NCI-H2196 (cell line): ENCODE measurements at regions not wholly inside any gene's neighbourhood (a gene's known extent, or its start where the extent isn't known, plus 50 kb on each side); places are given as distances from the start of the nearest gene placed in this dataset.

Experiments used
- DNase-seq: peaks from one replicate; lab custom pipeline; 2025; ENCODE audit not compliant: unreplicated experiment; lab: John Stamatoyannopoulos, UW

GRCh38 chr7:131235489-131236317 is 92.0 kb upstream of the MKLN1 start:
- DNase-seq, result peak; percentile 42

DNA sequence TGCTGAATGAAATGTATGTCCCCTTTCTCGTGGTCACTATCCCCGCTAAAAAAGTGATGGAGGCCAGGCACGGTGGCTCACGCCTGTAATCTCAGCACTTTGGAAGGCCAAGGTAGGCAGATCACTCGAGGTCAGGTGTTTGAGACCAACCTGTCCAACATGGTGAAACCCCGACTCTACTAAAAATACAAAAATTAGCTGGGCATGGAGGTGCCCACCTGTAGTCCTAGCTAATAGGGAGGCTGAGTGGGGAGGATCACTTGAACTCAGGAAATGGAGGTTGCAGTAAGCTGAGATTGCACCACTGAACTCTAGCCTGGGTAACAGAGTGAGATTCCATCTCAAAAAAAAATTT is 91.4 kb upstream of the MKLN1 start:
- no peak for DNase-seq

DNA sequence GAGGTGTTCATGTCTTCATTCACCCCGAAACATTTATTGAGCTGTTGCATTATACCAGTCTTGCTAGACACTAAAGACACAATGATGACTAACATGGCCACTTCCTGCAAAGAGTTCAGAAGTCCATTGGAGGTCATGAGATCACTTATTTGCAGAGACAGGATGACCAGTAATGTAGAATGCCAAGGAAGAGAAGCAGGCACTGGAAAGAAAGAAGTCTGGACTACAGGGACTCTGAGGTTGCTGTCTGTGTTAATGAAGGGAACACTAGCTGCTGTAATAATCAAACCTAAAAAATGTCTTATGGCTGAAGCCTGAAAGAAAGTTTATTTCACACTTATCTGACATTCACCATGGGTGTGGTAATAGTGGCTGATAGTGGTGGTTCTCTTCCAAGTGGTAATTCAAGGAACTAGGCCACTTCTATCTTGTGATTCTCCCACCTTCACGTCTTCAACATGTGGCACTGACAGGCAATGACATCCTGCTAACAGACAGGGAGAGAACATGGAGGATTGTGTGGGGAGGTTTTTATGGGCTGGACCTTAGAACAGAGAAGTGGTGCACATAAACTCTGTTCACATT is 89.2 kb upstream of the MKLN1 start:
- no peak for DNase-seq

DNA sequence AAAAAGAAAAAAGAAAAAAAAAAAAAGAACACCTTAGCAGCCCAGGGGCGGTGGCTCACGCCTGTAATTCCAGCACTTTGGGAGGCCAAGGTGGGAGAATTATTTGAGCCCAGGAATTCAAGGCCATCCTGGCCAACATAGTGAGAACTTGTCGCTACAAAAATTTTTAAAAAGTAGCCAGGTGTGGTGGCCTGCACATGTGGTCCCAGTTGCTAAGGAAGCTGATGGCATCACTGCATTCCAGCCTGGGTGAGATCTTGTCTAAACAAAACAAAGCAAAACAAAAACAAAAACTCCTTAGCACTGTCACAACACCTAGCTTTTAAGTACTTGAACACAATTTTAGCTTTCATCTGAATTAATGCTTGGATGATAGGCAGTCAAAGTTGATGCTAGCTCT is 86.3 kb upstream of the MKLN1 start:
- no peak for DNase-seq

GRCh38 chr7:131242123-131242650 is 85.5 kb upstream of the MKLN1 start:
- DNase-seq, result no peak

DNA sequence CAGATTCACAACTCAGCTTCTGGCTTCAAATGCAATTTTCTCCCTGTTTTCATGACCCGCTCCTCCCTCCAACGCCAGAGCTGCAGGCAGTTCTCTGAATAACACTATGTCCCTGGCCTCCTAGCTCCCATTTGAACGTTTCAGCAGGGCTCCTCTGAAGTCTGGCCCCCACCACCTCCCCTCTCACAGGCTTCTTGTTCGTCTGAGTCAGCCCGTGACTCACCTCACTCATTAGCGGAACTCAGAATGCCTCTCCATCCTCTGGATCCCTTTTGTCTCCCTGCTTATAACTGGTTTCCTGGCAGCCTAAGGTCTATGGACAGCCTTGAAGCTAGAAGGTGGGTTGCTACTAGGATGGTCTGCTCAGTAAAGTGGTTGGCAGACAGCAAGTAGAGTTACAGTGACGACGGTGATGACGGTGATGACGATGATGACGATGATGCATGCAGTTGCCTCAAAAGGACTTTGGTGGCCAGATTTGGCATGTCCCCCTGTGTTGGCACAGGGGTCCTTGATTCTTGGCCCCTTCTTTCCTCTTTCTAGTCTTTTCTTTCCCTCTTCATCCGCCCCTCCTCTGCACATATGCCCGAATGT is 83.3 kb upstream of the MKLN1 start:
- no peak for DNase-seq

GRCh38 chr7:131249003-131249402 is 78.7 kb upstream of the MKLN1 start:
- no peak for DNase-seq

DNA sequence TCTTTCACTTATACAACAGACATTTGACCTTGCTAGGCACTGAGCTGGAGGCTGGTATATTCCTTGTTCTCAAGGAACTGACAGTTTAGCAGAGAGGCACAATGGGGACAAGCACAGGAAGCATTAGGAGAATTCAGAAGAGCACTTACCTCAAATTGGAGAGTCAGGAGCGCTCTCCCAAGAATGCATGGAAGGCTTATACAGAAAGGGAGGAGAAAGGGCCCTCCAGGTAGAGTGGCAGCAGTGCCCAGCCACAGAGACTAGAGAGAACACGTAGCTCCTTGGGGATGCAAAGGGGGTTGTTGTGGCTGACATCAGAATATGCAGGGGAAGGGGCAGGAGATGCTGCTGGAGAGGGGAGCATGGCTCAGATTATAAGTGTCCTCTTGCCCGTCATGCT is 78.2 kb upstream of the MKLN1 start:
- DNase-seq, result no peak

DNA sequence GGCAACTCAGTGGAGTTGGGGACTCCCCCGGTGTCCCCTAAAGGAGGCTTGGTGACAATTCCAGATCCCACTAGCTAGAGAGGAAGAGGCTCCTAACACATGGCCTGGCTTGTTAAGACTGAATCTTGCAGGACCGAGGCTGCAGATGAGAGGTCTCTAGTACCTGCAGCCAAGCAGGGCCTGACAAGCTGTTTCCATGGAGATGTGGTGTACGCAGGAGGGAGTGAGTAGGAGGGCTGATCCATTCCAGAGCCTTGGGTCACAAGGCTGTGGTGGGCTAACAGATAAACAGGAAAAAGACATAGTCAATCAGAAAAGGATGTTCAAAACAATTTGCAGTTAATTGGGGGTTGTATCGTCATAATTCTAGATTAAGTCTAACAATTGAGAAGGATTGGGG is 77.3 kb upstream of the MKLN1 start:
- DNase-seq, result no peak

GRCh38 chr7:131251371-131251770 is 76.3 kb upstream of the MKLN1 start:
- no peak for DNase-seq

- DNase-seq, result no peak
Observed at GRCh38 chr7:131252976-131253375, 74.7 kb upstream of the MKLN1 start.

DNA sequence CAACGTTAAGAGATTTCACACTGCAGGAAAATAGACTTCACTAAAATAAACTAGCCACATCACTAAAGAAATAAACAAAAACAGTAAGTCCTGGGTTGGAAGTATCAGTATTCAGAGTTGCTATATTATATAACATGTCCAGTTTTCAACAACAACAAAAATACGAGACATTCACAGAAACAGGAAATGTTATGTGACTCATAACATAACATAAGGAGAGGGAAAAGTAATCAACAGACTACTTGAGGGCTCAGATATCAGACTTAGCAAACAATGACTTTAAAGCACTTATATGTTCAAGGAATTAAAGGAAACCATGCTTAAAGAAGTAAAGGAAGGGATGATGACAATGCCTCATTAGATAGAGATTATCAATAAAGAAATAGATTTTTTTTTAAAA is 73.5 kb upstream of the MKLN1 start:
- no peak for DNase-seq

GRCh38 chr7:131255242-131255641 is 72.4 kb upstream of the MKLN1 start:
- DNase-seq, result no peak

GRCh38 chr7:131261476-131261994 is 66.1 kb upstream of the MKLN1 start:
- DNase-seq, result no peak

DNA sequence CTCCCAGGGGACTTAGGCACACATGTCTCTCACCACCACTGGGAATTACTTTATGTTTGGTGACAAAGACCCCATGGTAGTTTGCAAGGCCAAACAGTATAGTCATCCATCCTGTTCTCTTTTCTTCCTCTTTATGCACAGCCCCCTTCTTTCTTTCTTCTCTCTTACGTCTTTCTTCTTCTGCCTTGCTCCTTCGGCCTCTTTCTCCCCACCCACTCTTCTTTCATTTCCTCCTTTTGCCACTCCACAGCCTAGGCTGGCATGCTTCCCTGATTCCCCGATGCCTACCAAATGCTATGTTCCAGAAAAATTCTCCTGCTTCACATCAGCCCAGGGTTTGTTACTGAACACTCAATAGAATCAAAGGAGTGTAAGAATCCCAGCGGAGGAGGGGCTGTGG is 62.4 kb upstream of the MKLN1 start:
- no peak for DNase-seq

DNA sequence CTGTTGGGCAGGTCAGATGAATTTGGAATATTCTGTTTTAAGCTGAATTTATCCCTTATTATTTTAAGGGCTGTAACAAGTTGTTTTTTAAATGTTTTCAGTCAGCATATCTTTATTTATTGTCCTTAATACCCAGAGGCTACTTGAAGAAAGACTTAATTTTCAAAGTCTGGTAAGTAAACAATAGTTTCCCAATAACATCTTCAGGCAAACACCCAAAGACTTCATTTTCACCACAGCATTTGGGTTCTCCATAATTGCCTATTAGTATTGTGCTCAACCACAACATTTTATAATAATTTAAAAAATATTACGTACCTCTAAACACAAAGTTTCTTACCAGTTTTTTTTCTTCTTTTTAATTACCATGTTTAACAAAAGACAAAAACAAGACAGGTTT is 60.0 kb upstream of the MKLN1 start:
- no peak for DNase-seq

DNA sequence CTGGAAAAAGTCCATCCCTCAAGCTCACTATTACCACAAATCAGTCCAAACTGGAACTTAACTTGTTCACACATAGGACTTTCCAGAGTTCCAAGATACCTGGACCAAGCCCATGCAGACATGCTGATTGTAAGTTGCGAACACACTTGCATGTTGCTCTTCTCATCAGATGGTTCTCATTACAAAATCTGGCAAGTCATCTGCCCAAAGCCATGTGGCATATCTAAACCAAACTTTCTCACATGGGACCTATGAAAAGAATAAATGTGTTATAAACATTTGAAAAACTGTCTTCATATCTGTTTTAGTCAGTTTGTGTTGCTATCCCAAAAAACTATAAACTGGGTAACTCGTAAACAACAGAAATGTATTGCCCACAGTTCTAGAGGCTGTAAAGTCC is 58.8 kb upstream of the MKLN1 start:
- DNase-seq, result no peak

DNA sequence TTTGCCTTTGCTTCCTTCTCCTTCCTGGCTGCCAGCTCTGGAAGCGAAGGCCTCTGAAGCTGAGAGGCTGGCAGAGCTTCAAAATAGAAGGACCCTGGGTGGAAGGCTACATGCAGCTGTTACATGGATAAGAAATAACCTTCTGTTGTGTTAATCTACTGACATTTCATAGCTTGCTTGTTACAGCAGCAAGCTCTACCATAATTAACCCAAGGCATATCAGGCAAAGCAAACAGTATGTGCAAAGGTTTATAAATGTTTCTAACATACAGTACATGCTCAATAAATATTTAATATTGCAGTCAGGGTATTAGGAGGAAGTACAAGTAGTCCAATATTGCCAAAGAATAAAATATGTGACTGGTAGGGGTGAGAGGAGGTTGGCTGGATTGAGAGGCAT is 55.6 kb upstream of the MKLN1 start:
- no peak for DNase-seq

GRCh38 chr7:131274986-131275385 is 52.7 kb upstream of the MKLN1 start:
- DNase-seq, result no peak

- DNase-seq, result no peak
Observed at GRCh38 chr7:131276190-131276589, 51.5 kb upstream of the MKLN1 start.

- DNase-seq, result no peak
Observed at GRCh38 chr7:131276748-131277147, 50.9 kb upstream of the MKLN1 start.
